Esophagus squamous epithelium (tissue), 4 donors: ENCODE measurements at regions not wholly inside any gene's neighbourhood (a gene's known extent, or its start where the extent isn't known, plus 50 kb on each side); places are given as distances from the start of the nearest gene placed in this dataset.

Experiments used
- POLR2A ChIP-seq, 4 donors: fragments of 450-650 bp; IDR thresholded peaks; one replicate each; pipeline ENCODE4 v1.6.1; 2017; ENCODE audit warnings: antibody characterized with exemption in 4 of 4, mild to moderate bottlenecking in 4 of 4, moderate library complexity in 3 of 4
- TF ChIP-seq, protein P1 (sequence below), 6 experiments: fragments of 450-650 bp in 4 of 6; fragments of 200-600 bp in 2 of 6; sonication (generic) in 2 of 6; IDR thresholded peaks; one replicate each; pipeline ENCODE4 v1.5.1; 2016 to 2019; ENCODE audit warnings: antibody characterized with exemption in 6 of 6, mild to moderate bottlenecking in 4 of 6, moderate library complexity in 4 of 6

DNA sequence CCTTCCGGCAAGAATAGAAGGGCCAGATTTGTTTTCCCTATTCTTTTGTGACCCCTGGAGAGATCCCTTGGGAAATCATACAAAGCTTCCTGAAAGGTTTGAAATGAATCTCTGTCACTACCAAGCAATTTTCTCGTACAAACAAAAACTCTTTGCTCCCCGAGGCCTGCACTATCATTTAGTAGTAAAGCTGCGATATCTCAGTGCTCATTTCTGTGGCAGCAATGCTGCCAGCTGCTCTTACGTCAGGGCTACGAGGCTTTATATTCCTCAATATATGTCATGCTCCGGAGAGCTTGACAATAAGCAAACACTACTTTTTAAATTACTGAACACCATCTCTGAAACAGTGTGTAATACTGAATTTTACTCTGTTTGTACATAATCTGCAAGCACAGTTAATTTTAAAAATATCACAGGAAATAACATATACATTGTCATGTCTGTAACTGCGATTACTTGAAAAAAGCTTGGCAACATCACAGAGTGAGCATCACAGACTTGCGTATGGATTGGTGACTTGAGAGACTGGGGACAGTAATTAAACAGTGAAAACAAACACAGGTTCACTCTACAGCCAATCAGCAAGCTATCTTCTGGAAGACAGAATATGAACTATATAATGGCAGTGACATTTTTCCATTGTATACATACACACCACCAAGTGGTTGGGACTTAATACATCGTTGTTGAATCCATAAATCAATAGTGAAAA is 403.3 kb upstream of the NETO1 start:
- TF ChIP-seq POLR2A (IDR thresholded peaks at IDR 0.05), result no peak
- TF ChIP-seq, protein P1, sequence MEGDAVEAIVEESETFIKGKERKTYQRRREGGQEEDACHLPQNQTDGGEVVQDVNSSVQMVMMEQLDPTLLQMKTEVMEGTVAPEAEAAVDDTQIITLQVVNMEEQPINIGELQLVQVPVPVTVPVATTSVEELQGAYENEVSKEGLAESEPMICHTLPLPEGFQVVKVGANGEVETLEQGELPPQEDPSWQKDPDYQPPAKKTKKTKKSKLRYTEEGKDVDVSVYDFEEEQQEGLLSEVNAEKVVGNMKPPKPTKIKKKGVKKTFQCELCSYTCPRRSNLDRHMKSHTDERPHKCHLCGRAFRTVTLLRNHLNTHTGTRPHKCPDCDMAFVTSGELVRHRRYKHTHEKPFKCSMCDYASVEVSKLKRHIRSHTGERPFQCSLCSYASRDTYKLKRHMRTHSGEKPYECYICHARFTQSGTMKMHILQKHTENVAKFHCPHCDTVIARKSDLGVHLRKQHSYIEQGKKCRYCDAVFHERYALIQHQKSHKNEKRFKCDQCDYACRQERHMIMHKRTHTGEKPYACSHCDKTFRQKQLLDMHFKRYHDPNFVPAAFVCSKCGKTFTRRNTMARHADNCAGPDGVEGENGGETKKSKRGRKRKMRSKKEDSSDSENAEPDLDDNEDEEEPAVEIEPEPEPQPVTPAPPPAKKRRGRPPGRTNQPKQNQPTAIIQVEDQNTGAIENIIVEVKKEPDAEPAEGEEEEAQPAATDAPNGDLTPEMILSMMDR (IDR thresholded peaks at IDR 0.05), result no peak
